SH-SY5Y (cell line): ENCODE measurements at regions not wholly inside any gene's neighbourhood (a gene's known extent, or its start where the extent isn't known, plus 50 kb on each side); places are given as distances from the start of the nearest gene placed in this dataset.

Experiments
- GATA2 ChIP-seq: IDR thresholded peaks from 2 replicates; pipeline ENCODE4 v1.6.1; 2011; ENCODE audit warnings: mild to moderate bottlenecking, low read depth, low read length
- GATA3 ChIP-seq: IDR thresholded peaks from 2 replicates; pipeline ENCODE4 v1.6.1; 2011; ENCODE audit warnings: low read depth, mild to moderate bottlenecking, low read length, moderate library complexity

DNA sequence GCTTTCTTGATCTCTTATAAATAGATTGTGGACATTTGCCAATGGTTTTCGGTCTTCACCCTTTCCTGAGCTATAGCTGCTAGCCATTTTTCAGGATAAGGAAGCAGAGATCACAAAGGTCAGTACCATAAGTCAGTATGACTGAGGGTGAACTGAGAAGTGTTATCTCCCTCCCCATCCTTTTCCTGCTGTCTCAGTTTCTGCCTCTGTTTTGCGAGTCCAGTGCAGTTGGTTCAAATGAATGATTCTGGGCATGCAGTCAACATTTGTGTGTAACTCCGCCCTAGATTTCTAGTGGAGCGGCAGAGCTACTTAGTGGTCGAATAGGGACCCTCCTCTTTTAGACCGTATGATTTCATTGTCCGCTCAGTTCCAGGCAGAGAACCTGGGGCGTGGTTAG lies 460.8 kb upstream of the ARGLU1 start:
- TF ChIP-seq GATA2 (no peak), GATA3 (no peak)

DNA sequence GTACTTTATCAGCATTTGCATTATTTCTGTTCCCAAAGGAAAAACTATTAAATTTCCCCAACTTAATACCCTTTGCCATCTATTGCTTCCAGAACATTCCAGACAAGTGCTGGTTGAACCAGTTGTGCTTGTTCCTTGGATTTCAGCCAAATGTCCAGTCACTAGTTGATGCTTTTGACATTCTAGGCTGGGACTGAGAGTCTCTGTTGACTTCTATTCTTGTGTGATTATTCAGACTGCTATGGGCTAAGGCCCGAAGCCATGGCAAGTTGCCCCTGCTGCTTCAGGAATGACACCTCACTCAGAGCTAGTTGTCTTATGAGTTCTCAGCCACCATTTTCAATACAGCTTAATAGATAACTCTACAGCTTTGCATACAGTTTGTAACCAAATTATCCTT lies 458.1 kb upstream of the ARGLU1 start:
- TF ChIP-seq GATA2 (no peak), GATA3 (no peak)

DNA sequence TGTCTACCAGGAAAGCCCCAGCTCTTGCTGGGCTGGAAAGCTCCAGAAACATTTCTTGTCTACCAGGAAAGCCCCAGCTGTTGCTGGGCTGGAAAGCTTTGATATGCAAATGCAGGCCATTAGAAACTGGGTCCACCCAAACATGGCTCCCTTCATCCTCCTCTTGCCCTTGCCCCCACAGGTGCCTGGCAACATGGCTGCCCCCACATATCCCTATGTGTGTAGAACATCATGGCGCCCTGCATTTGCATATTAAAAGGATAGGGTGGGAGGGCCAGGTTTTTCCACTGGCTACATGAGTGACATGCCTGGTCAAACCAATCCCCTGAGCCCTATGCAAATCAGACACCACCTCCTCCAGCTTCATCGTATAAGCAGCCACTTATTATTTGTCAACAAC lies 455.4 kb upstream of the ARGLU1 start:
- TF ChIP-seq GATA3, result no peak
- no peak for TF ChIP-seq GATA2

DNA sequence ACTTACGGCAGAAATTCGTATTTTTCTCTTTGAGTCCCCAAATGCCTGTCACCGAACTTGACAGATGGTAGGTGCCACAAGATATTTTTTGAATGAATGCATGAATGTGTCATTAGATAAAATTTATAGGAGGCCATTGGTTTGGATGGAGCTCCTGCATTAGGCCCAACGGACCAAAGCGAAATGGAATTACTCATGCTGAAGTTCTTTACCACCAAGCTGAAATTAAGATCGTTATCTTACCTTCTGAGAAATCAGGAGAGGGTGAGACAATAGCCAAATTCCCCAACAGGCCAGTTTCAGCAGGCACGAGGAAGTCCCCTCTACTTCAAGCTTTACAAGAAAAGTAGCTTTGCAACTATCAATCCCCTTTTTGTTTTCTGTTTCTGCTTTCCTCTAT lies 452.5 kb upstream of the ARGLU1 start:
- TF ChIP-seq GATA3, result no peak
- no peak for TF ChIP-seq GATA2

DNA sequence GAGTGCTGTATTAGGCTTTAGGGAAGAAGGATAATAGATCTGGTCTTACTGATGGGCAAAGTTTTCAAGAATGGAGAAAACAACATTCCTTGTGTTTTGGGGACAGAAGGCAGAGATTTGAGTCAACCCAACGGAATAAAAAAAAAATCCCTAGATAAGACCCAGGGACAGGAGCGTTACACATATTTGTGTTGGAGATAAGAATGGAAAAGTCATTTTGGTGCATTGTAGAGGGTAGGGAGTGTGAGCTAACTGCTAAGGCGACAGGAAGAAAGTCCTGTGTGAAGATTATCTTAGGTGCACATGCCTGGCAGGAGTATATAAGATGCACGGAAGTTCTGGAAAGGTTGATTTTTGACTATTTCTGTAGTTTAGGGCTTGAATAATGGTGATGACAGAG lies 450.3 kb upstream of the ARGLU1 start:
- TF ChIP-seq GATA3 (no peak), GATA2 (no peak)

DNA sequence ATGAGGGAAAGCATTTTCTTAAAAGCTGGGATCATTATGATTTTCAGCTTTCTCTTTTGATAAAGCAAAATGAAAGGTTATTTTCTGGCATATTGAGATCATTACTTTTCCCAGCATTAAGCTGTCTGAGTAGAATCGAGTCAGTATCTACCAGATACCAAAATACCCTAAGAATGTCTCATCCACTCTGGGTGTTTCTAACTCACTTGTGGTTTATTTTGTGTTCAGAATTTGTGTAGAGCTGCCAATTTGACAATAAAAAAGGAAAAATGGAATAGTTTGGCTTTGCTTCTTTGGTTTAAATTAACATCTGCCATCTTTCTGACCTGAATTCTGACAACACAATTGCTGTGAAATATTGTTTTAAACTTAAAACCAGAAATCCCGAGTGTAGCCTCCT lies 438.7 kb upstream of the ARGLU1 start:
- TF ChIP-seq GATA3 (no peak), GATA2 (no peak)

DNA sequence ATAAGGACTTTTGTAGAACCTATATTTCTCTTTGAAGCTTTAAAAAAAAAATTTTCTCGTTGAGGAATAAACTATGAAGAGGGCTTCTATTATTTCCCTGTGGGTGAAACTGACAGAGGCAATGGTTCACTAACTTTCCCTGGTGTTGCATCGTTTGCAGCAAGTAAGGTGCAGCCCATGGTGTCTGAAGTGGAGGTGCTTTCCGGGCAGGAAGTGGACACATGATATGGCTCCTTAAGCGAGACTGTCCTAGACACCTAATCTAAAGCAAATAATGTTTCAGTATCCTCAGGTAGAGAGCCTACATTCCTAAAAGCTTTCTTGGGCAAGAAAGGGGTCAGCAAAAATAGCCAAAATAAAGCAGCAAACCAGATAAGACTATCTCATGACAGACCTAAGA lies 437.6 kb upstream of the ARGLU1 start:
- TF ChIP-seq GATA3 (no peak), GATA2 (no peak)

DNA sequence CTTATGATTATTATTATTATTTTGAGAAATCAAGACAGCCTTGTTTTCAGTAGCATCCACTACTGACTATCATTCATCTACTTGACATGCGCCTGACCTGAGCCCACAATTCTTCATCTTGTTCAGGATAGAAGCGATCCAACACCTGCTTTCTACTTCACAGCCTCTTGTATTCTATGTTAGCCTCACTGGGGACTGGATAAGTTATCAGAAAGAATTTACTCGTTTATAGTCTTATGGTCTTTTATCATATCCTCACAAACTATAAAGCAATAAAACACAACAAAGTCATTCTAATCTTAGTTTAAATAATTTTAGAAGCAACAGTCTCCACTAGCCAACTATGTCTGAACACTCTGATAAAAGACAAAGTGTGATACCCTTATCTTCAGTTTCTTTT lies 436.0 kb upstream of the ARGLU1 start:
- no peak for TF ChIP-seq GATA3
- no peak for TF ChIP-seq GATA2

DNA sequence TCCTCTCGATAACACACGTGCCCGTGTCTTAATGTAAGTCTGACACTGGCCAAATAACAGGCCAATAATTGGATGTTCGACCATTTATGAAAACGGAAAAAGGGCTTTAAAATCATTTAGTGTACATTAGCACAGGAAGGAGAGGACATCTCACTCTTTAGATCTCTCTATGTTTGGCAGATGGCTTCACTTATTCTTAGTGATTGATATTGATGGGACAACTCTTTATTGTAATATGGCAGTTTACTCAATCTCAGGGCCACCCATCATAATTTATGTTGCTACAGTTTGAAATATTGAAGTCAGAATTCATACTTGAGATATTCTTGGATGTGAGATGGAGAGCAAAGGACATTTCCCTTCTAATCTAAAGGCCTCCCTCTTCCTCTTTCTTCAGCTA lies 430.7 kb upstream of the ARGLU1 start:
- peak; percentile 12; the same call in 1 of the 2 replicates for TF ChIP-seq GATA2
- TF ChIP-seq GATA3, result no peak

DNA sequence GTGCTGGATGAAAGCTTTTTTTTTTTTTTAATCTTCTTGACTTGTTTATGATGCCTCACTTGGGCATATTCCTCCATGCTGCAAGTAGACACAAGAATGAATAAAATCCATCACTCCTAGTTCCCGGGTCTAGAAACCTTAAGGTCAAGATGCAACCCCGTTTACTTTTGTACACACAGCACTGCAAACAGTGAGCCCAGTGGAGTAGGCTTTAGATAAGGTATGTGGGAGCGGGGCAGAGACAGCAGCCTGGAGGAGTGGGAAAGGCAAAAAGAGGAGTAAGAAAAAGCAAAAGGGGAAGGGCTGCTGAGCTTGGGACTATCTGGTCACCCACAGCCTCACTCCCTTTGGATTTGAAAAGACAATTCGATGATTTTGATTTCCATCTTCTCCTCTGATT lies 429.8 kb upstream of the ARGLU1 start:
- TF ChIP-seq GATA3 (no peak), GATA2 (no peak)

DNA sequence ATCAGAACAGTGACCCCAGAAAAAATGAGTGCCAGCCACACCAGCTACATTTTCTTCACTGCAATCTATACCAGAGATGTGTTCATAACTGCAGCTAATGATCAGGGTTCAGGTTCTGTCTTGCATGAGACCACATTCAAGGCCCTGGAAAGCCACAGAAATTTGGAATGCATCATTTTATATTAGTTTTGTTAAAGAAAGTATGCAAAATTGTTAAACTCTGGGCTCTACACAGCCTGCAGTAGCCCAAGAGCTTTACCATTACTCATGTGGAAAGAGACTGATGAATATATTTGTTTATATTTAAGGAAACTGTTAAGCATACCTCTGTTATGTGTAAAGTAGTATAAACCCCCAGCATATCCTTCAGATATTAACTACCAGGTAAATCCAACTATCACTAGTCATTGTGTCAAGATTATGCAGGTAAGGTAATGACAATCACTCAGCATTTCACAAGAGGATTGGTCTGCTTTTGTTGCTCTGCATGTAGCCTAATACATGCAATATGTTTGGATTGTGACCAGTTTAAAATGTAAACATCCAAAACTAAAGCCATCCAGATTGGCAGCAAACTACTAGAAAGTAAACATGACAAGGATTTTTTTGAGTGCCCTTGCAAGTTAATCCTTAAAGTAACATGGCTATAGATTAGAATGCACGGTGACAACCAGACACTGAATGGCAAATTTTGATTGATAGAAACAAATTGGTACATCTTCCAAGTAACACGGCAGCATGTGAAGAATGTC lies 429.1 kb upstream of the ARGLU1 start:
- TF ChIP-seq GATA2, result no peak
- no peak for TF ChIP-seq GATA3

DNA sequence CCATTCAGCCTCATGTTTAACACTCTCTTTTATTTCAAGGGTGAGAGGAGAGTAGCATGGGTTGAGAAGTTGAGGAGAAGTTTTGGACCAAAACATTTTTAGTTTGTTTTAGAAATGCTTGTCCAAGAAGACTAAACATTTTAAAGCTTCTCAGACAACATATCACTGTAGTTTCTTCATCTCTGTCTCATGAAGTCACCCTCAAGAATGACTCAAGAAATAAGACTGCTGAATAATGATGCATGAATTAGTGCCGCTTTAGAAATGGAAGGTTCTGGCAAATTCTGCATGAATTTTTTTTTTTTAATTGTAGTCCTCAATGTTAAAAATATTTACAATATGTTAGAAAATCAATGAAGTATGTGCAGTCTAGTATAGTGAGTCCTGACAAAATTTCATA lies 422.7 kb upstream of the ARGLU1 start:
- TF ChIP-seq GATA3 (no peak), GATA2 (no peak)

DNA sequence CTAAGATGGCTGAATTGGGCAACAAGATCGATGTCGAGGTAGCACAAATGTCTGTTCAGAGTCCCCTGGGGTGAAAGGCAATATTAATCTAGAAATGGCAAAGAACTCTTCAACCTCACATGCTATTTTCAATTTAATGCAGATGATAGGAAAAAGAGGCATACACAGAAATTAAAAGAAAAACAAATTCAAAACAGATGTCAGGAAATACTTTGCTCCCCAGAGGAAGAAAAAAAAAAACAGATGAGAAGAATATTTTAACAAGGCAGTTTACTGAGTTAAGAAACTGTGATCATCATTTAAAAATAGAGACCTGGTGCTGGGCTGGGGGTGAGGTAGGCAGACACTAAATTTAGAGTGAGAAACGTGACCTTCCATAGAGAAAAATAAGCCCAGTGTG lies 421.9 kb upstream of the ARGLU1 start:
- TF ChIP-seq GATA2 (no peak), GATA3 (no peak)

DNA sequence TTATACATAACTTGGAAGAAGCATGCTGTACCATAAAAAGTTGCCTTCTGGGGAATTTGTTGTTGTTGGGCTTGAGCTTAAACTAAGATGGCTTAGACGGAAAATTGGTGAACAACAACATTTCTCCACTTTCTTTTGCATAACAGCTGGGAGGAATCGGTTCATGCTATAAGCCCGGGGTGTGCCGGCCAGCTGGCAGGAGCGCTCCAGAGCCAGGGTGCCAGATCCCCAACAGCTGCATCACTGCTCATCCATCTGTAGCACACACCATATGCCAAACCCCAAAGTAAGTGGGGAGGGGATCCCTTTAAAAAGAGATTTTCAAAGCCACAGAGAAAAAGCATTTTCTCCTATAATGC lies 419.5 kb upstream of the ARGLU1 start:
- TF ChIP-seq GATA3, result no peak
- TF ChIP-seq GATA2, result no peak

DNA sequence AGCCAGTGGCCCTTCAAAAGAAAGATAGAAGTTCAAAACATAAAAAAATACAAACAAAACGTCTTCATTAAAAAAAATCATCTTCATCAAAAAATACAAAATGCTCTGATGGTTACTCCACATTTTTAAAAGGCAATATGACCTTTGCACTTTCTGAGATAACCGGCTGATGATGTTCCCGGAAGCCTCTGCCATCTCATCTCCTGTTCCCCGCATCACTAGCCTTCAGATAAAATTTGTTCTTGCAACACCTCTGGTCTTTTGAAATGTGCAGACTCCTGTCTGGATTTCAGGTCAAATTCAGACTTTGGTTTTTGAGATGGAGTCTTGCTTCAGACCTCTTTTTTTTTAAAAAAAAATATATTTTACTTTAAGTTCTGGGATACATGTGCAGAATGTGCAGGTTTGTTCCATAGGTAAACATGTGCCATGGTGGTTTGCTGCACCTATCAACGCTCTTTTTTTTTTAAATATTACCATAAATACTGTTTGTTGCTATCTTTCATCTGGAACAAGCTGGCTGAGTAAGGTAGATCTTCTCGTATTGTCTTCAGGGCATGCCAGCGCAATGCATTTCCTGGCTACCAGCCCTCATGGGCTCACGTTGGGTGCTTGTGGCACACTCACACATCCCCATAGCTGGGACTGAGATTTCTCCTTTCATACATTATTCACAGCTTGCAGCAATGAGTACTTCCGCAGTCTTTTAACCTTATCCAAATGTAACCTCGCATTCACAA lies 418.9 kb upstream of the ARGLU1 start:
- TF ChIP-seq GATA3 (no peak), GATA2 (no peak)
